C4-2B (cell line): ENCODE measurements at regions not wholly inside any gene's neighbourhood (a gene's known extent, or its start where the extent isn't known, plus 50 kb on each side); places are given as distances from the start of the nearest gene placed in this dataset.

Source experiments
- CTCF ChIP-seq: fragments of 450-650 bp; conservative IDR thresholded peaks from 2 replicates; pipeline ENCODE4 v1.5.1; 2017; ENCODE audit warnings: mild to moderate bottlenecking
- ZFX ChIP-seq: fragments of 450-650 bp; IDR thresholded peaks from 2 replicates; pipeline ENCODE4 v1.6.1; 2017

GRCh38 chr4:132227151-132227856, 921.8 kb upstream of the PCDH10 start:
- TF ChIP-seq CTCF (no peak), ZFX (no peak)
